Upper lobe of right lung (tissue), 1 donor: ENCODE measurements at regions not wholly inside any gene's neighbourhood (a gene's known extent, or its start where the extent isn't known, plus 50 kb on each side); places are given as distances from the start of the nearest gene placed in this dataset.

Experiments
- ATAC-seq: fragments of 200-7000 bp; cut with Tn5 transposase; one replicate; pipeline ENCODE4 v1.9.1; 2020; ENCODE audit warnings: mild to moderate bottlenecking, moderate library complexity
- DNase-seq: peaks from one replicate; pipeline ENCODE4 v3.0.0-alpha.2; 2020
- H3K27ac ChIP-seq: fragments of 200-600 bp; one replicate; pipeline ENCODE4 v1.8.0; 2022
- H3K27me3 ChIP-seq: fragments of 200-600 bp; one replicate; pipeline ENCODE4 v1.8.0; 2022; ENCODE audit warnings: mild to moderate bottlenecking
- H3K36me3 ChIP-seq: fragments of 200-600 bp; one replicate; pipeline ENCODE4 v1.8.0; 2022
- H3K4me1 ChIP-seq: fragments of 200-600 bp; one replicate; pipeline ENCODE4 v1.8.0; 2022
- H3K4me3 ChIP-seq: fragments of 200-600 bp; one replicate; pipeline ENCODE4 v1.8.0; 2022; ENCODE audit warnings: mild to moderate bottlenecking
- H3K9me3 ChIP-seq: fragments of 200-600 bp; one replicate; pipeline ENCODE4 v1.8.0; 2022
- intact Hi-C: fragments of 100-400 bp; cut with DNase I; formaldehyde crosslinking; loops from one replicate; pipeline ENCODE4 v1.11.0; 2022
- TF ChIP-seq, protein P1 (sequence below): fragments of 200-600 bp; IDR thresholded peaks from one replicate; pipeline ENCODE4 v1.8.0; 2022; ENCODE audit warnings: antibody characterized with exemption
- donor health status: DM: no; HTN: yes; CAD: no; lungs with severe emphysema.

DNA sequence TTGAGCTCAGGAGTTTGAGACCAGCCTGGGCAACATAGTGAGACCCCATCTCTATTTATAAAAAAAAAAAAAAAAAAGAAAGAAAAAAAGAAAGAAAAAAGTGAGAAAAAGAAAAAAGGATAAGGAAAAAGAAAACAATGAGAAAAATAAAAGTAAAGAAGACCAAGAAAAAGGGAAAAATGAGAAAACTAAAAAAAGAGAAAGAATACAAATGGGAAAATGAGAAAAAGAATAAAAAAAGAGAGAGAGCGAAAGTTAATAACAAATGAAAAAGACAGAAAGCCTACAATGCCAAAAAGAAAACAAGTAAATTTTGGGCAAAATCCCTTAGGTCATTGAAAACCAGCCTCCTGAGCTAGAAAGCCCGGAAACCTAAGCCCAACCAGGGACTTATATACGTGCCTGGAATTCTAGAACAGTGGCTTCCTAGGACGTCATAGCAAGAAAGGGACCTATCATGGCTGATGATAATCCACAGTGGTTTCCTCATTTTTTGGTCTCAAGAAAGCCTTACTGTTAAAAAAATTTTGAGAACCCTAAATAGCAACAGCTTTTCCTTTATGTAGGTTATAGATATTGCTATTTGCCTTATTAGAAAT, 131.7 kb upstream of the CLINT1 start:
- Histone ChIP-seq H3K36me3 (no peaks in the 10 kb centered on the region), H3K4me1 (peaks cover 4% of the 10 kb centered on the region), H3K27ac (no peak overlapping the region), H3K27me3 (no peaks in the 10 kb centered on the region), H3K4me3 (no peak overlapping the region), H3K9me3 (no peaks in the 10 kb centered on the region)
- no peak for ATAC-seq
- TF ChIP-seq, protein P1, sequence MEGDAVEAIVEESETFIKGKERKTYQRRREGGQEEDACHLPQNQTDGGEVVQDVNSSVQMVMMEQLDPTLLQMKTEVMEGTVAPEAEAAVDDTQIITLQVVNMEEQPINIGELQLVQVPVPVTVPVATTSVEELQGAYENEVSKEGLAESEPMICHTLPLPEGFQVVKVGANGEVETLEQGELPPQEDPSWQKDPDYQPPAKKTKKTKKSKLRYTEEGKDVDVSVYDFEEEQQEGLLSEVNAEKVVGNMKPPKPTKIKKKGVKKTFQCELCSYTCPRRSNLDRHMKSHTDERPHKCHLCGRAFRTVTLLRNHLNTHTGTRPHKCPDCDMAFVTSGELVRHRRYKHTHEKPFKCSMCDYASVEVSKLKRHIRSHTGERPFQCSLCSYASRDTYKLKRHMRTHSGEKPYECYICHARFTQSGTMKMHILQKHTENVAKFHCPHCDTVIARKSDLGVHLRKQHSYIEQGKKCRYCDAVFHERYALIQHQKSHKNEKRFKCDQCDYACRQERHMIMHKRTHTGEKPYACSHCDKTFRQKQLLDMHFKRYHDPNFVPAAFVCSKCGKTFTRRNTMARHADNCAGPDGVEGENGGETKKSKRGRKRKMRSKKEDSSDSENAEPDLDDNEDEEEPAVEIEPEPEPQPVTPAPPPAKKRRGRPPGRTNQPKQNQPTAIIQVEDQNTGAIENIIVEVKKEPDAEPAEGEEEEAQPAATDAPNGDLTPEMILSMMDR: no peak
- no peak for DNase-seq
- intact Hi-C loops: loop anchor here (10.0 kb wide), 1 partner anchor 176 kb away; no protein-coding TSS in a partner anchor

DNA sequence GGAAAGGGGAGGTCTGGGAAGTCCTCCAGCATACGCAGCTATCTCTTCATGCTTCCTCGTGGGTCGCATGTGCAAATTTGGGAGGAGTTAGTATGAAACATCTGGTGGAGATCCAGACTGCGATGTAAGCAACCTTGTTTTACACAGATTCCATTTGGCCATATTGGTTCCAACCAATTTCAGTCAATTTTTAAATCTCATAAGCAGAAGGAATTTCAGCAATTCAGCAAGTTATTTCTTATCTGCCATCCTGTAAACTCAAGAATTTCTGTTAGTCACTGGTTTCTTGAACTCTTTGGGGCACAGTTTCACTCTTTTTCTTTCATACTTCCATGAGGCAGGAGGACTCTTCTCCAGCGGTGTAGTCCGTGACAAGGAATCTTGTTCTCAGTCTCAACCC, 130.4 kb upstream of the CLINT1 start:
- intact Hi-C loops: no loop called here
- Histone ChIP-seq H3K4me3 (no peak overlapping the region), H3K27ac (no peak overlapping the region)

GRCh38 chr5:157987259-157987658, 128.3 kb upstream of the CLINT1 start:
- no peak for DNase-seq
- ATAC-seq: no peak
- Histone ChIP-seq H3K4me1 (no peaks in the 10 kb centered on the region), H3K27me3 (no peaks in the 10 kb centered on the region), H3K27ac (no peak overlapping the region), H3K9me3 (no peaks in the 10 kb centered on the region), H3K4me3 (no peak overlapping the region), H3K36me3 (no peaks in the 10 kb centered on the region)
- TF ChIP-seq, protein P1: no peak
- intact Hi-C loops: no loop called here

More for the DNA sequence above, 130.4 kb upstream of the CLINT1 start:
- ATAC-seq: no peak
- H3K27me3 ChIP-seq: no peaks in the 10 kb centered on the region
- DNase-seq: no peak
- H3K36me3 ChIP-seq: no peaks in the 10 kb centered on the region
- no peaks in the 10 kb centered on the region for H3K9me3 ChIP-seq
- no peaks in the 10 kb centered on the region for H3K4me1 ChIP-seq
- TF ChIP-seq, protein P1: no peak

- Histone ChIP-seq H3K27ac (no peak overlapping the region), H3K4me1 (no peaks in the 10 kb centered on the region), H3K9me3 (no peaks in the 10 kb centered on the region), H3K4me3 (no peak overlapping the region), H3K36me3 (no peaks in the 10 kb centered on the region), H3K27me3 (no peaks in the 10 kb centered on the region)
- DNase-seq (no peak), ATAC-seq (no peak)
- TF ChIP-seq, protein P1: no peak
- intact Hi-C loops: no loop called here
These were observed 127.6 kb upstream of the CLINT1 start for GRCh38 chr5:157986431-157986990.

DNA sequence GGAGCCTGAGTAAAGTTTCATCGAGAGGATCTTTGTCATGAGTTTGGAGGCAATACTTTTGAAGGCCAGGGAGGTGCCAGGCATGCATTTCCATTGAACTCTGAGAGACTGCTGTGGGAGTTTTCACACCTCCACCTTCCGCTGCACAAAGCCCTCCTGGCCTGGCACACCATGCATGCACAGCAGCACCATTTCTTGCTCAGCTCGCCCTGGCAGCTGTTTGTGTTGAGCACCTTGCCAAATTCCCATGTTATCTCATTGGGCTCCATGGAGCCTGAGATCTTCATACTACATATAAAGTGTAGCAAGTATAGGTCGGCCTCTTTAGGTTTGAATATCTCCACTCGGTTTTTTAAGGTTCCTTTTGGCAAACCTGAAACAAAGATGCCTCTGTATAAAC, 125.7 kb upstream of the CLINT1 start:
- H3K36me3 ChIP-seq: no peaks in the 10 kb centered on the region

More for the DNA sequence above, 125.7 kb upstream of the CLINT1 start:
- Histone ChIP-seq H3K27ac (no peak overlapping the region), H3K4me3 (no peak overlapping the region), H3K27me3 (no peaks in the 10 kb centered on the region), H3K4me1 (no peaks in the 10 kb centered on the region), H3K9me3 (no peaks in the 10 kb centered on the region)
- TF ChIP-seq, protein P1: no peak
- DNase-seq (no peak), ATAC-seq (no peak)
- intact Hi-C loops: no loop called here
